Liver (tissue), 3 donors: ENCODE measurements at regions not wholly inside any gene's neighbourhood (a gene's known extent, or its start where the extent isn't known, plus 50 kb on each side); places are given as distances from the start of the nearest gene placed in this dataset.

Source experiments
- GABPA ChIP-seq, 2 donors: IDR thresholded peaks in 1 of 2; conservative IDR thresholded peaks in 1 of 2; 2 replicates each; pipeline ENCODE4 v1.6.1; 2016; ENCODE audit warnings: antibody characterized with exemption in 2 of 2, mild to moderate bottlenecking in 1 of 2, moderate library complexity in 1 of 2
- SP1 ChIP-seq: IDR thresholded peaks from 2 replicates; pipeline ENCODE4 v1.6.1; 2018; ENCODE audit warnings: antibody characterized with exemption, mild to moderate bottlenecking
- TAF1 ChIP-seq: conservative IDR thresholded peaks from 2 replicates; pipeline ENCODE4 v1.6.1; 2016; ENCODE audit warnings: antibody characterized with exemption, mild to moderate bottlenecking
- TF ChIP-seq, protein P1 (sequence below): fragments of 150-350 bp; IDR thresholded peaks from 2 replicates; pipeline ENCODE4 v1.5.1; 2017; ENCODE audit warnings: improper control_type of control experiment, low read depth, low read length; ENCODE audit not compliant: missing input control
- TF ChIP-seq, protein P2 (sequence below): IDR thresholded peaks from 2 replicates; pipeline ENCODE4 v1.6.1; 2016; ENCODE audit warnings: antibody characterized with exemption, mild to moderate bottlenecking
- donor health status: healthy.
- donor health status: healthy.

DNA sequence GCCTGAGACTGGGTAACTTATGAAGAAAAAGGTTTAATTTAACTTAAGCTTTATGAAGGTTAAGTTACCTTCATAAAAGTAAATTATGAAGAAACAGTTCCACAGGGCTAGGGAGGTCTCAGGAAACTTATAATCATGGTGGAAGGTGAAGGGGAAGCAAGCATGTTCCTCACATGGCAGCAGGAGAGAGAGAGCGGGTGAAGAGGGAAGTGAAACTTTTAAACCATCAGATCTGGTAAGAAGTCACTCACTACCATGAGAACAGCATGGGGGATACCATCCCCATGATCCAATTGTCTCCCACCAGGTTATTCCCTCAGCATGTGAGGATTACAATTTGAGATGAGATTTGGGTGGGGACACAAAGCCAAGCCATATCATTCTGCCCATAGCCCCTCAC lies 944.7 kb upstream of the NDST4 start:
- TF ChIP-seq SP1, result no peak
- TF ChIP-seq, protein P1, sequence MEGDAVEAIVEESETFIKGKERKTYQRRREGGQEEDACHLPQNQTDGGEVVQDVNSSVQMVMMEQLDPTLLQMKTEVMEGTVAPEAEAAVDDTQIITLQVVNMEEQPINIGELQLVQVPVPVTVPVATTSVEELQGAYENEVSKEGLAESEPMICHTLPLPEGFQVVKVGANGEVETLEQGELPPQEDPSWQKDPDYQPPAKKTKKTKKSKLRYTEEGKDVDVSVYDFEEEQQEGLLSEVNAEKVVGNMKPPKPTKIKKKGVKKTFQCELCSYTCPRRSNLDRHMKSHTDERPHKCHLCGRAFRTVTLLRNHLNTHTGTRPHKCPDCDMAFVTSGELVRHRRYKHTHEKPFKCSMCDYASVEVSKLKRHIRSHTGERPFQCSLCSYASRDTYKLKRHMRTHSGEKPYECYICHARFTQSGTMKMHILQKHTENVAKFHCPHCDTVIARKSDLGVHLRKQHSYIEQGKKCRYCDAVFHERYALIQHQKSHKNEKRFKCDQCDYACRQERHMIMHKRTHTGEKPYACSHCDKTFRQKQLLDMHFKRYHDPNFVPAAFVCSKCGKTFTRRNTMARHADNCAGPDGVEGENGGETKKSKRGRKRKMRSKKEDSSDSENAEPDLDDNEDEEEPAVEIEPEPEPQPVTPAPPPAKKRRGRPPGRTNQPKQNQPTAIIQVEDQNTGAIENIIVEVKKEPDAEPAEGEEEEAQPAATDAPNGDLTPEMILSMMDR, result no peak
- TF ChIP-seq GABPA (IDR thresholded peaks at IDR 0.05 in 1 of 2, conservative IDR thresholded peaks at IDR 0.05 in 1 of 2), result no peak
- TF ChIP-seq, protein P2, sequence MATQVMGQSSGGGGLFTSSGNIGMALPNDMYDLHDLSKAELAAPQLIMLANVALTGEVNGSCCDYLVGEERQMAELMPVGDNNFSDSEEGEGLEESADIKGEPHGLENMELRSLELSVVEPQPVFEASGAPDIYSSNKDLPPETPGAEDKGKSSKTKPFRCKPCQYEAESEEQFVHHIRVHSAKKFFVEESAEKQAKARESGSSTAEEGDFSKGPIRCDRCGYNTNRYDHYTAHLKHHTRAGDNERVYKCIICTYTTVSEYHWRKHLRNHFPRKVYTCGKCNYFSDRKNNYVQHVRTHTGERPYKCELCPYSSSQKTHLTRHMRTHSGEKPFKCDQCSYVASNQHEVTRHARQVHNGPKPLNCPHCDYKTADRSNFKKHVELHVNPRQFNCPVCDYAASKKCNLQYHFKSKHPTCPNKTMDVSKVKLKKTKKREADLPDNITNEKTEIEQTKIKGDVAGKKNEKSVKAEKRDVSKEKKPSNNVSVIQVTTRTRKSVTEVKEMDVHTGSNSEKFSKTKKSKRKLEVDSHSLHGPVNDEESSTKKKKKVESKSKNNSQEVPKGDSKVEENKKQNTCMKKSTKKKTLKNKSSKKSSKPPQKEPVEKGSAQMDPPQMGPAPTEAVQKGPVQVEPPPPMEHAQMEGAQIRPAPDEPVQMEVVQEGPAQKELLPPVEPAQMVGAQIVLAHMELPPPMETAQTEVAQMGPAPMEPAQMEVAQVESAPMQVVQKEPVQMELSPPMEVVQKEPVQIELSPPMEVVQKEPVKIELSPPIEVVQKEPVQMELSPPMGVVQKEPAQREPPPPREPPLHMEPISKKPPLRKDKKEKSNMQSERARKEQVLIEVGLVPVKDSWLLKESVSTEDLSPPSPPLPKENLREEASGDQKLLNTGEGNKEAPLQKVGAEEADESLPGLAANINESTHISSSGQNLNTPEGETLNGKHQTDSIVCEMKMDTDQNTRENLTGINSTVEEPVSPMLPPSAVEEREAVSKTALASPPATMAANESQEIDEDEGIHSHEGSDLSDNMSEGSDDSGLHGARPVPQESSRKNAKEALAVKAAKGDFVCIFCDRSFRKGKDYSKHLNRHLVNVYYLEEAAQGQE, result no peak
- TF ChIP-seq TAF1, result no peak
